Right atrium auricular region (tissue), 2 donors: ENCODE measurements at regions not wholly inside any gene's neighbourhood (a gene's known extent, or its start where the extent isn't known, plus 50 kb on each side); places are given as distances from the start of the nearest gene placed in this dataset.

Source experiments
- DNase-seq: peaks from one replicate; pipeline ENCODE4 v3.0.0-alpha.2; 2019; ENCODE audit warnings: low spot score
- H3K27ac ChIP-seq, 2 donors: fragments of 200-600 bp; sonication (generic); 1 replicate in 1 of 2; 2 replicates in 1 of 2; pipeline ENCODE4 v1.5.1; 2016 to 2019
- H3K27me3 ChIP-seq, 2 donors: fragments of 200-600 bp; sonication (generic); one replicate each; pipeline versions ENCODE4 v1.5.1 to v1.6.0; 2017 to 2019
- H3K36me3 ChIP-seq: fragments of 200-600 bp; sonication (generic); one replicate; pipeline ENCODE4 v1.5.1; 2016
- H3K4me1 ChIP-seq, 2 donors: fragments of 200-600 bp; sonication (generic); one replicate each; pipeline versions ENCODE4 v1.5.1 to v1.6.0; 2017 to 2019
- H3K4me3 ChIP-seq, 2 donors: fragments of 200-600 bp; sonication (generic); 1 replicate in 1 of 2; 2 replicates in 1 of 2; pipeline ENCODE4 v1.5.1; 2017 to 2019; ENCODE audit warnings: mild to moderate bottlenecking in 1 of 2, moderate library complexity in 1 of 2
- H3K9me3 ChIP-seq, 2 donors: fragments of 200-600 bp; sonication (generic); one replicate each; pipeline ENCODE4 v1.5.1; 2019
- TF ChIP-seq, protein P1 (sequence below), 2 donors: fragments of 200-600 bp; sonication (generic); IDR thresholded peaks; one replicate each; pipeline ENCODE4 v1.5.1; 2019; ENCODE audit warnings: antibody characterized with exemption in 2 of 2

DNA sequence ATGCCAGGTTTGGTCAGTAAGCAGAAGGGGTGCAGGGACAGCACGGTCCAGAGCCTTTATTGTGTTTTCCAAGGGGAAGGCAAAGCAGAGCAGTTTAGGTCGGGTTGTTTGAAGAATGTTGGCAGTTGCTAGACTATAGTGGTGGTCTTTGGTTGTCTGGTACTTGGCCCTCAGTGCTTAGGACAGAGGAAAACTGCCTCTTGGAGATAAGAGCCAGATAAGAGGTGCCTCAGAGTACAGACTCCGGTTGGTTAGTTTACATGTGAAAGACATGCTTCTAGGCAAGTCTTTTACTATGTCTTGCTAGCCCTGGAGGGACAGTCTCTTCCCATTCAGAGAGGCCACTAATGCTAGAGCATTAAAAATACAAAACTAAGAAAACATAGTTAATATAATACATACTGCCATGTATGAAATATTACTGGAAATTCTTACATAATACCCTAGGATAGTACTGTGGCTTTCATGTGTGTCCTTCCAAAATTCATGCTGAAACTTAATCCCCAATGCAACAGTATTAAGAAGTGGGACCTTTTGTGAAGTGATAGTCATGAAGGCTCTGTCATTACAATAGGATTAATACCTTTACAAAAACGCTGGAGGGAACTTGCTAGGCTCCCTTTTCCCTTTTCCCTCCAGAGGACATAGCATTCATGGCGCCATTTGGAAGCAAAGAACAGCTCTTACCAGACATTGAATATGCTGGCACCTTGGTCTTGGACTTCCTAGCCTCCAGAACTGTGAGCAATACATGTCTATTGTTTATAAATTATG lies 280.4 kb downstream of the TMEM167A start:
- TF ChIP-seq, protein P1, sequence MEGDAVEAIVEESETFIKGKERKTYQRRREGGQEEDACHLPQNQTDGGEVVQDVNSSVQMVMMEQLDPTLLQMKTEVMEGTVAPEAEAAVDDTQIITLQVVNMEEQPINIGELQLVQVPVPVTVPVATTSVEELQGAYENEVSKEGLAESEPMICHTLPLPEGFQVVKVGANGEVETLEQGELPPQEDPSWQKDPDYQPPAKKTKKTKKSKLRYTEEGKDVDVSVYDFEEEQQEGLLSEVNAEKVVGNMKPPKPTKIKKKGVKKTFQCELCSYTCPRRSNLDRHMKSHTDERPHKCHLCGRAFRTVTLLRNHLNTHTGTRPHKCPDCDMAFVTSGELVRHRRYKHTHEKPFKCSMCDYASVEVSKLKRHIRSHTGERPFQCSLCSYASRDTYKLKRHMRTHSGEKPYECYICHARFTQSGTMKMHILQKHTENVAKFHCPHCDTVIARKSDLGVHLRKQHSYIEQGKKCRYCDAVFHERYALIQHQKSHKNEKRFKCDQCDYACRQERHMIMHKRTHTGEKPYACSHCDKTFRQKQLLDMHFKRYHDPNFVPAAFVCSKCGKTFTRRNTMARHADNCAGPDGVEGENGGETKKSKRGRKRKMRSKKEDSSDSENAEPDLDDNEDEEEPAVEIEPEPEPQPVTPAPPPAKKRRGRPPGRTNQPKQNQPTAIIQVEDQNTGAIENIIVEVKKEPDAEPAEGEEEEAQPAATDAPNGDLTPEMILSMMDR (IDR thresholded peaks at IDR 0.05), result no peak
- no peak for DNase-seq
- Histone ChIP-seq H3K4me1 (no peaks in the 10 kb centered on the region), H3K27ac (no peak overlapping the region), H3K36me3 (no peaks in the 10 kb centered on the region), H3K4me3 (no peak overlapping the region), H3K9me3 (no peaks in the 10 kb centered on the region), H3K27me3 (no peaks in the 10 kb centered on the region)

DNA sequence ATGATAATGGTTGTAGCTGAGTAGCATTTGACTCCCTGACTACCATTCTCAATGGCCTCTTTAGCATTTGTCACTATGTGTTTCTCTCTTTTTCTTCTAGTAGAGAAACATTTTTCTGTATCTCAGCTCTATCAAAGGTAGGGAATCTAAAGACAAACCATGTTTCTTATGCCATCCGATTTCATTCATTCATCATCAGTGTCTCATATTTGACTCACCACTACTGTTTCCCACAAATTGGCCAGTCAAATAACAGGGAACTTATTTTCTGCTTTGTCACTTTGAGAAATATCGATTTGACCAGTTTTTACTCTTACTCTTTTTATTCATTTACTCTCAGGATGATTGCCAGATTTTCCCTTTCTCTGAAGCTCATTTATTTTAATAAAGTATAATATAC lies 282.3 kb downstream of the TMEM167A start:
- Histone ChIP-seq H3K36me3 (no peaks in the 10 kb centered on the region), H3K4me1 (no peaks in the 10 kb centered on the region), H3K9me3 (no peaks in the 10 kb centered on the region), H3K4me3 (no peak overlapping the region), H3K27ac (no peak overlapping the region), H3K27me3 (no peaks in the 10 kb centered on the region)
- TF ChIP-seq, protein P1 (IDR thresholded peaks at IDR 0.05), result no peak
- DNase-seq, result no peak

DNA sequence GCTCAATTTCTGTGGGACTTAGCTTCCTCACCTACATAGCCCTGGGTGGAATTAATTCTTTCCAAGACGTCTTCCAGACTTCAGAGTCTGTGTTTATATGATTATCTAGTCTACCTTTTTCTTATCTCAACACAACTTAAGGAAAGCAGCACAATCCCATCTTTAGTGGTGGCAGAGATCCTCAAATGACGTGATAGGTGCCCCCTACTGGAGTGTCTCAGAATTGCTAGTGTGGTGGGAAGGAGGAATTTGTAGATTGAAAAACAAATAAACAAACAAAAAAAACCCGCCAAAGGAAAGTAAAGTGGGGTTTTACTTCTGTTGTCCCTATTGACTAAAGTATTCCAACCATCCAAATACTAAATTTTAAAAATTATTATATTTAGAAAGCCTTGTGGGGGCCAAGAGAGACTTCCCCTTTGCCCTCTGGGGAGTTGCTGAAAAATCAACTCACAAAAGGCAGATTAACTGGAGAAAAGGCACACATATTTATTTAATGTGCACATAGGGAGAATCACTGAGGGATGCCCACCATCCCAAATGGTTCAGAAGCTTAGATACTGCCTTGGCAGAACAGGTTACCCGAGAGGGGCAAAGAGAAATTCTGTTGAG lies 283.3 kb downstream of the TMEM167A start:
- Histone ChIP-seq H3K4me3 (no peak overlapping the region), H3K4me1 (no peaks in the 10 kb centered on the region), H3K27me3 (no peaks in the 10 kb centered on the region), H3K36me3 (no peaks in the 10 kb centered on the region), H3K9me3 (no peaks in the 10 kb centered on the region), H3K27ac (no peak overlapping the region)
- no peak for DNase-seq
- TF ChIP-seq, protein P1 (IDR thresholded peaks at IDR 0.05), result peak; percentile 41 to 65

DNA sequence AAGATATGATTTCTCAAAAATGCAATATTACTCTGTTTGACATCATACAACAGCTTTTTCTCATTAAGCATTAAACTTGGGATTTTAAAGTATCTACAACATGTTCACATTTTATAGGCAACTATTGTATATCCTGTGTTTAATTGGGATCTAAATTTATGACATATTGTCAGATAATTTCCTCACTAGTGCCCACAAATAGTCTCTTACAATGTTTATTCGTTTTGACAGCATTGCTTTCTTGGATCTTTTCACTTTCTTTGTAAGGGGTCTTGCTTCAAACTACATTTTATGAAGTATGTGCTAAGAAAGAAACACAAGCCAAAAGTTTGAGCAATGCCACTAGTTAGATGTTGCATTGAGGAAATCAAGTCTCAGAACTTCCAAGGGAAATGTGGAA lies 285.1 kb downstream of the TMEM167A start:
- no peaks in the 10 kb centered on the region for H3K36me3 ChIP-seq
- H3K9me3 ChIP-seq, result no peaks in the 10 kb centered on the region
- DNase-seq, result no peak
- H3K27me3 ChIP-seq, result no peaks in the 10 kb centered on the region
- H3K27ac ChIP-seq, result no peak overlapping the region
- no peak overlapping the region for H3K4me3 ChIP-seq
- TF ChIP-seq, protein P1 (IDR thresholded peaks at IDR 0.05), result no peak
- no peaks in the 10 kb centered on the region for H3K4me1 ChIP-seq

DNA sequence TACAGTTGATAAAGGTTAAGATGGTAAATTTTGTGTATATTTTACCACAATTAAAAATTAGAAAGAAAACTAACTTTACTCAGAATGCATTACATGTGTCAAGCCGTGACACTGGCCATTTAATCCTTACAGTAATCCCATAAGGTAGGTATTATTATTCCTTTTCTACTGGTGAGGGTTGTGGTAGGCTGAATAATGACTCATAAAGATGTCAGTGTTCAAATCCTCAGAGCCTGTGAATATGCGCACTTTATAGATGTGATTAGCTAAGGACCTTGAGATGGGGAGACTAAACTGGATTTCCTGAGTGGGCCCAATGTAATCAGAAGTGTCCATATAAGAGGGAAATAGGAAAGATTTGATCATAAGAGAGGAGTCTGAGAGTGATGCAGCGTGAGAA lies 288.1 kb downstream of the TMEM167A start:
- TF ChIP-seq, protein P1 (IDR thresholded peaks at IDR 0.05), result no peak
- H3K36me3 ChIP-seq, result no peaks in the 10 kb centered on the region
- no peaks in the 10 kb centered on the region for H3K27me3 ChIP-seq
- no peak overlapping the region for H3K4me3 ChIP-seq
- no peak overlapping the region for H3K27ac ChIP-seq
- DNase-seq, result no peak
- H3K4me1 ChIP-seq, result no peaks in the 10 kb centered on the region
- H3K9me3 ChIP-seq, result no peaks in the 10 kb centered on the region
